HG02571 (cell line): ENCODE measurements at regions not wholly inside any gene's neighbourhood (a gene's known extent, or its start where the extent isn't known, plus 50 kb on each side); places are given as distances from the start of the nearest gene placed in this dataset.
"Not testable (repeated sequence)": the region's sequence is repeated elsewhere in the genome, so short reads cannot be mapped to it uniquely, and the experiment has no call there.

Experiments used
- ATAC-seq: cut with Tn5 transposase; IDR thresholded peaks from one replicate; pipeline ENCODE4 v1.9.1; 2021; ENCODE audit warnings: mild to moderate bottlenecking, moderate library complexity; ENCODE audit not compliant: unreplicated experiment

DNA sequence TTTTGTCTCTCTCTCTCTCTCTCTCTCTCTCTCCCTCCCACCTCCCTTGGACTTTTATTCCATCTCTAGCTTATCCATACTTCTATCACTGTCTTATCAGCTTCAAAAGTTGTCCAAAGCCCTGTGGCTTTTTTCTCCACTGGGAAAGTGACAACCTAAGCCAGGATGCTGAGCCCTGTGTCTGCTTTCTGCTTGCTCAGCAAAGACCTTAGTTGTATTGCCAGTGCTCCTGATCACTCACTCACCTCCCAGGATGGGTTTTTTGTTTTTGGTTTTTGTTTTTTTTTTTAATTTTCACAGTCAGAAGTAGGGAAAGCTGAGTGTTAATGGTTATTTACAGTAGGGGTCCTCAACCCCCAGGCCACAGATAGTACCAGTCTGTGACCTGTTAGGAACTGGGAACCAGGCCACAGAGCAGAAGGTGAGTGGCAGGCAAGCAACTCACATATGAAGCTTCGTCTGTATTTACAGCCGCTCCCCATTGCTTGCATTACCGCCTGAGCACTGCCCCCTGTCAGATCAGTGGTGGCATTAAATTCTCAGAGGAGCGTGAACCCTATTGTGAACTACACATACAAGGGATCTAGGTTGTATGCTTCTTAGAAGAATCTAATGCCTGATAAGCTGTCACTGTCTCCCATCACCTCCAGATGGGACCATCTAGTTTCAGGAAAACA lies 125.0 kb upstream of the ID4 start:
- no peak for ATAC-seq

- ATAC-seq = no peak
Measured at GRCh38 chr6:19712998-19713397, 124.2 kb upstream of the ID4 start.

DNA sequence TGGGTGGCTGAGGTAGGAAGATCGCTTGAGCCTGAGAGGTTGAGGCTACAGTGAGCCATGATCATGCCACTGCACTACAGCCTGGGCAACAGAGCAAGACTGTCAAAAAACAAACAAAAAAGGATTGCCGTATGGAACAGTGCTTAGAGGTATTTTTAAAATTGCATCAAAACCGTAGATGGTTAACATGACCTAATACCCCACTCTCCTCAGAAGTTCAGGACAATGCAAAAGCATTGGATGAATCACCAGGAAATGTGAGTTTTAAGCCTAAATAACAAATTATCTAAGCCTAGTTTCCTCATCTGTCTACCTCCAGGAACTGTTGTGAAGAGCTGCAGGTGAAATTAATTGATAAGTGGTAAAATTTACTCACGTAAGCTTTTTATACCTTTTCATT lies 123.8 kb upstream of the ID4 start:
- no peak for ATAC-seq

DNA sequence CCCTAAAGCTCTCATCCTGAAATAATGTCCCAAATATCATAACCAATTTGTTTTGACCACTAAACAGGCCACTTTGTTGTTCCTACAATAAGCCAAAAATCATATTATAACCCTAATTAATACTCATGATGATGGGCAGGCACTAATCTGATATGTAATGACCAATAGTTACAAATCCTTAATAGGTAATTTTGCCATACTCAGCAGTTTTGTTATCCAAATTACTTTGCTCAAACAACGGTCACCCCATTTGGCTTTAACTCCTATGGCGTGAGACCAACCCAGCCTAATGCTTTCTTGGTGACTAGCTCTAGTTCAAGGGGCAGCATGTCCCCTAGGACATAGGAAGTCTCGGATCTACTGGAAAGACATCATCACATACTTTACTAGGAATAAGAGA lies 123.2 kb upstream of the ID4 start:
- no peak for ATAC-seq

- ATAC-seq = no peak
Measured at GRCh38 chr6:19714434-19715166, 122.6 kb upstream of the ID4 start.

- ATAC-seq = no peak
Measured at GRCh38 chr6:19715167-19715551, 122.0 kb upstream of the ID4 start.

DNA sequence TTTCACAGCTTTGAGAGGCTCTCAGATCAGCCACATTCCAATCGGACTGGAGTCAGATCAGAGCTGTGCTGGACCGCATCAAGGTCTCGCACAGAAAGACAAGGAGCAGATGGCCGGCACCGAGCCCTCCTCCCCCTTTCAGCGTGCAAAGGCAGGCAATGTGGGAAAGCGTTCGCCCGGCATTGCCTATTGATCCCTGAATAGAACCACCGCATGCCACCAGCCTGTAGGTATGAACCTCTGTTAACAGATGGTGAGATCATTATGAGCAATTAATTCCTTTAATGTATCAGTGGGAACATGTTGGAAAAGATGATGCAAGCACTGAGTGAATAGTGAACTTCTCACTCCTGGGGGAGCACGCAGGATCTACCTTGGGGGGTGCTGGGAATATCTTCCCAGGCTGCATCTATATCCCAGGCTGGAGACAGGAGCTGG lies 117.5 kb upstream of the ID4 start:
- ATAC-seq = no peak

GRCh38 chr6:19721766-19722377 lies 115.3 kb upstream of the ID4 start:
- ATAC-seq = no peak

DNA sequence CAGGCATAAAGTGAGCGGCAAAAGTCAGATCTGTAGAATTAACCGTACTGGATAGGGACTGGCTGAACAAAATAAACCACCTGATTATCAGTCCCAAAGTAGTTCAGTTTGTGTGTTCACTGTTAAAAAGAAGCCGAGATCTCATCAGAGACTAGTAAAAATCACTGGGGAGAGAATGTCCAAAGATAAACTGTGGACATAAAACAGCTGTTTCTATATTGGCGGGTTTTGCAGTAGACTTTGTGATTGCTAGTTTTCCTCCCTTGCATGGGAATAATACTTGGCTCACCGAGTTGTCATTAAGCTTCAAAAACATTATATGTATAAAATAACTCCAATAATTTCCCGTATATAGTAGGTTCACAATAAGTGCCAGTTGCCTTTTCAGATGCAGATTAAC lies 114.2 kb upstream of the ID4 start:
- ATAC-seq = no peak

DNA sequence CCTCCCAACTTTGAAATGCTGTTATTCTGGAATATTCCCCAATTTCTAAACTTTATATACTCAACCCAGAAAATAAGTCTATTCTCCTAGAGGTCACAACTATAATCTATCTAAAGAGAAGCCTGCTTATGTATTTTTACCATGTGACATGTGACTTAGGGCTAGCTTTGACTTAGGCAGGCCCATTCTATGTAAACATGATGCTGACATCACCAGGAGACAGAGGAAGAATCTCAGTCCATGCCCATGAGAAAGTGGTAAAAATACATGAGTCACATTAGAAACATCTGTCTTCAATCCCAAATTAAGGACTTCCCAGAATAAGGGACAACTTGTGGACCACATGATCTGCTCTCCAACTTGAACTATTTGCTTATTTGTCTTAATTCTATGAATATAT lies 113.6 kb upstream of the ID4 start:
- ATAC-seq = no peak

- ATAC-seq = not testable (repeated sequence)
Measured at GRCh38 chr6:19725436-19725835, 111.7 kb upstream of the ID4 start.

DNA sequence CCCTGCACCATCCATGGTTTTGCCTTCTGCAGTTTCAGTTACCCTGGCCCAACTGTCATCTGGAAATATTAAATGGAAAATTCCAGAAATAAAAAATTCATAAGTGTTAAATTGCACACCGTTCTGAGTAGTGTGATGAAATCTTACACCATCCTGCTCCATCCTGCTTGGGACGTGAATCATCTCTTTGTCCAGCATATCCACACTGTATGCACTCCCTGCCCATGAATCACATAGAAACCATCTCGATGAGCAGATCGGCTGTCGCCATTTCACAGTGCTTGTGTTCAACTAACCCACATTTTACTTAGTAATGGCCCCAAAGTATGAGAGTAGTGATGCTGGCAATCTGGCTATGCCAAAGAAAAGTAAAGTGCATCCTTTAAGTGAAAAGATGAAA lies 105.9 kb upstream of the ID4 start:
- no peak for ATAC-seq

DNA sequence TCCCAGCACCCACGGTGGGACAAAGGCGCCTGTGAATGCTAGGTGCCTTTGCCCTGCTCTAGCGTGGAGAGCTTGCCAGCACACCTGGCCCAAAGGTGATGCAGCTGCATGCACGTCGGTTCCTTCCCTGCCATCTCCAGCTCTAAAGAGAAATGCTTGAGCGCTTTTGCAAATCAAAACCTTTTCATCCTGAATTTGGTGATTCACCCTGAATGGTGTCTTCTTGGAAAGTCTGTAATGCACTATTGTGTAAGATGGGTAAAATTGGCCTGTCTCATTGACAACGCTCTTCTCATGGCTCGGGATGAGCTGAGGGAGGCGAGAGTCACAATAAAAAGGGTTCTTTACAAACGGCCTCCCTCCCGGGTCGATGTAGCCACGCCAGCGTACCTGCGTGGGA lies 103.1 kb upstream of the ID4 start:
- ATAC-seq = no peak

DNA sequence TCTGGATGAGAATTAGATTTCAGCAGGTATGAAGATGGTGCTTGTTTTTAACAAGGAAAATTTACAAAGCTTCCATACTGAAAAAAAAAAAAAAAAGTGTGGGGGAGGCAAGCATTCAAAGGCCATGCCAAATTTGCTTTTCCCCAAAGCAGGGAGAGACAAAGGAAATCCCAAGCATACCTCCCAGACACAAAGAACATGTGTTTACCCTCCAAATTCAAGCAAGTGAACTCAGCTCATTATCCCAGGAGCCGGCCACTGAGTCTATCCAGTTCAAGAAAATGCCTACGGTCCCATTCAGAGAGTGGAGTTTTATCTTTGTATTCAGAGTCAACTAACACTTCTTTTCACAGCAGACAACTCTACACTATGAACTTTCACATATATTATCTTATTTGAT lies 102.7 kb upstream of the ID4 start:
- no peak for ATAC-seq

GRCh38 chr6:19736066-19736465 lies 101.1 kb upstream of the ID4 start:
- no peak for ATAC-seq

DNA sequence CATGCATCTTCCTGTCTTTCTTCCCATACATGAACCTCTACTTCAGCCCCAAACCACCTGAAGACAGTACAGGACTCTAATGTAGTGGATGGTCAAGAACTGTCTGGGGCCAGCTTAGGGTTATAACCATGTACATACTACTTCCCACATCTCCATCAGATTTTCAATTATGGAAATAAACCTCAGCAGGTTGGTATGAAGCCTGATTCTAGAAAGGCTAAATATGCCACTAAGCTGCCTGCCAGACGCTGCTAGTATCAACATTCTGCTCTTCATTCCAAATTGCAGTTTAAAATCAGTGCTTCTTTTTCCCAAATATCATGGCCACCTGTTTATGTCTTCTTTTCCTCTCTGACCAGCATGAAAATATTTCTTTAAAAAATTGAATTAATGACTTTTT lies 99.2 kb upstream of the ID4 start:
- no peak for ATAC-seq

DNA sequence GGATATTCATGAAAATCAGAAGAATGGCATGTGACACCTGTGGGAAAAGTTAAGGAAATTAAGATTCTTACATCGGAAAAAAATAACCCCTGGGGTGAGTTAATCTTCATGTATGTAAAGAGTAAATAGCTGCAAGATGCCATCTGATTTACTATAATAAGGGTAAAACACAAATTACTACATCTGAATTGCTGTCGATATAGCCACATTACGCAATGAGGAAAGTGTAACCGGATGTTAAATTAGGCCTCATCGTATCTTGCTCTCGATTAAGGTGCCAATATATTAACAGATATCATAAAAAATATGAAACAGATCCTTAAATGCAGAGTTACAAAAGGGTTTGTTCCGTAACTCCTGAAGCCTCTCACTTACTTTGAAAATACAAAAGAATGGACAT lies 87.4 kb upstream of the ID4 start:
- ATAC-seq = no peak

DNA sequence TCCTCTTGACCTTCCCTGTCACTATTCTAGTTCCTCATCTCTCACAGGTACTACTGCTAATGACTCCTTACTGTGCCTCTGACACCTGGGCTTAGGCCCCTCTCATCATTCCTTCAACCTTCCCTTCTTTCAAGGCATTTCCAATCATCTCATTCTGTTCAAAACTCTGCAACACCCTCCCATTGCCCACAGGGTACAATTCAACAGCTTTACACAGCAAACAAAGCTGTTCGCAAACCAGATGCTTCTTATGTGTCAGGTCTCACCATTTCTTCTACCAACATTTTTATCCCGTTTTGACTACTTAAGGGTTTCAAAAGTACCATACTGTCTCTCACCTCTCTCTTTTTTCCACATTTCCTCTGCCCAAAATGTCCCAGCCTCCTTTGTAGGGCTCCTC lies 84.4 kb upstream of the ID4 start:
- no peak for ATAC-seq

GRCh38 chr6:19753826-19754225 lies 83.3 kb upstream of the ID4 start:
- no peak for ATAC-seq

DNA sequence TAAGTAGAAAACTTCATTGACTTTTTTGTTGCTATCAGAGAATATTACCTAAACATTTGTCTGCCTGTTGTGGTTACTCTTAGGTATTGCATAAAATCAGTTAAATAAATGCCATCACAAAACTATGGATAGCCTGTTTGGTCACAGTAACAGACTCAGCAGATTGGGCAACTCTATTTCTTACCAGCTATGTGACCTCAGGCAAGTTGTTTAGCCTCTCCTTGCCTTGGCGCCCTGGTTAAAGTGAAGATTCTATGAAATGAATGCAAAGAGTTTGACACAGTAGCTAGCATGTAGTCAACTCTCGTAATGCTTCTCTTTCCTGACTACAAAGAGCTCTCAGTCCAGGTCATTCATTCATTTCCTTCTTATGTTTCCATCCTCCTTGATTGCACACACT lies 82.5 kb upstream of the ID4 start:
- ATAC-seq = no peak

- no peak for ATAC-seq
Measured at GRCh38 chr6:19755181-19755580, 82.0 kb upstream of the ID4 start.

- ATAC-seq = no peak
Measured at GRCh38 chr6:19757036-19757435, 80.1 kb upstream of the ID4 start.
